Endothelial cell of umbilical vein (primary cell): ENCODE measurements at regions not wholly inside any gene's neighbourhood (a gene's known extent, or its start where the extent isn't known, plus 50 kb on each side); places are given as distances from the start of the nearest gene placed in this dataset.

ENCODE experiments used
- BruUV-seq: library from RNA; stranded (reverse); fragments of 400-500 nt; replicated peaks from 2 replicates; lab custom pipeline; 2021; lab: Mats Ljungman, UMichigan
- CTCF ChIA-PET: fragments of 300-600, 350-600 bp; sonication (Branson Sonifier 250); formaldehyde crosslinking; loops from one replicate; lab custom pipeline; 2021; ENCODE audit warnings: antibody characterized with exemption, inconsistent platforms; lab: Charles Lee
- POLR2A ChIA-PET: fragments of 300-600, 350-600 bp; sonication (Branson Sonifier 250); formaldehyde crosslinking; loops from one replicate; lab custom pipeline; 2021; ENCODE audit warnings: antibody characterized with exemption, inconsistent platforms; lab: Charles Lee
- DNase-seq: peaks from one replicate; pipeline ENCODE4 v3.0.0-alpha.2; 2011; ENCODE audit warnings: low read depth, low spot score
- FAIRE-seq: peaks from 2 replicates; lab custom pipeline; 2011; peaks lifted over from hg19 to GRCh38; lab: Jason Lieb, UNC
- H2AFZ ChIP-seq: 2 replicates; pipeline ENCODE4 v1.6.0; 2012; ENCODE audit warnings: low read depth, low read length, control low read depth, inconsistent platforms
- H3K27ac ChIP-seq: 2 replicates; pipeline ENCODE4 v1.5.1; 2011; ENCODE audit warnings: low read depth, mild to moderate bottlenecking, control low read depth, low read length, moderate library complexity; ENCODE audit not compliant: insufficient read depth
- H3K27me3 ChIP-seq, 2 experiments: 2 replicates each; pipeline versions ENCODE4 v1.6.0 to v1.6.1; 2011; ENCODE audit warnings: low read length in 2 of 2, mixed read lengths in 1 of 2; ENCODE audit not compliant: control insufficient read depth in 2 of 2, insufficient read depth in 2 of 2
- H3K36me3 ChIP-seq, 2 experiments: 2 replicates in 1 of 2; 3 replicates in 1 of 2; pipeline ENCODE4 v1.5.1; 2011; ENCODE audit warnings: low read length in 2 of 2, mild to moderate bottlenecking in 1 of 2, moderate library complexity in 1 of 2; ENCODE audit not compliant: control insufficient read depth in 2 of 2, insufficient read depth in 2 of 2; ENCODE audit errors: extremely low read depth in 1 of 2
- H3K4me1 ChIP-seq: 3 replicates; pipeline ENCODE4 v1.5.1; 2011; ENCODE audit warnings: mild to moderate bottlenecking, low read length; ENCODE audit not compliant: control insufficient read depth, insufficient read depth; ENCODE audit errors: extremely low read depth
- H3K4me2 ChIP-seq: 2 replicates; pipeline ENCODE4 v1.6.1; 2011; ENCODE audit warnings: low read length, control low read depth, mixed read lengths; ENCODE audit not compliant: insufficient read depth
- H3K4me3 ChIP-seq, 3 experiments: fragments of 200-600 bp in 1 of 3; sonication (generic), shearing (Covaris generic) in 1 of 3; replicated peaks in 1 of 3; 2 replicates each; pipeline ENCODE4 v1.5.1; 2011 to 2016; ENCODE audit warnings: control low read depth in 3 of 3, low read length in 3 of 3, mild to moderate bottlenecking in 2 of 3, inconsistent platforms in 1 of 3, low read depth in 1 of 3, moderate library complexity in 1 of 3; ENCODE audit not compliant: insufficient read depth in 1 of 3
- H3K79me2 ChIP-seq: 2 replicates; pipeline ENCODE4 v1.6.0; 2012; ENCODE audit warnings: low read length, inconsistent platforms; ENCODE audit not compliant: control insufficient read depth, insufficient read depth
- H3K9ac ChIP-seq: replicated peaks from 2 replicates; pipeline ENCODE3; 2011; ENCODE audit warnings: low read length, control low read depth; ENCODE audit not compliant: insufficient read depth; ENCODE audit errors: extremely low read depth
- H3K9me1 ChIP-seq: replicated peaks from 3 replicates; pipeline ENCODE4 v1.6.0; 2011; ENCODE audit warnings: mild to moderate bottlenecking, low read length; ENCODE audit not compliant: control insufficient read depth, insufficient read depth; ENCODE audit errors: extremely low read depth
- H3K9me3 ChIP-seq: replicated peaks from 2 replicates; pipeline ENCODE4 v1.5.1; 2012; ENCODE audit warnings: low read length, inconsistent platforms; ENCODE audit not compliant: control insufficient read depth, insufficient read depth
- H4K20me1 ChIP-seq: replicated peaks from 2 replicates; pipeline ENCODE3; 2011; ENCODE audit warnings: mild to moderate bottlenecking, low read length; ENCODE audit not compliant: control insufficient read depth, insufficient read depth; ENCODE audit errors: extremely low read depth
- EZH2 ChIP-seq: IDR thresholded peaks from 2 replicates; pipeline ENCODE4 v1.6.1; 2012; ENCODE audit warnings: borderline replicate concordance, low read depth, mild to moderate bottlenecking, moderate library complexity, low read length, inconsistent platforms; ENCODE audit not compliant: severe bottlenecking
- FOS ChIP-seq: IDR thresholded peaks from 2 replicates; pipeline ENCODE4 v1.6.1; 2011; ENCODE audit warnings: mild to moderate bottlenecking, low read length, moderate library complexity, borderline replicate concordance; ENCODE audit not compliant: insufficient read depth
- GATA2 ChIP-seq: IDR thresholded peaks from 2 replicates; pipeline ENCODE4 v1.7.0; 2011; ENCODE audit warnings: low read depth, mild to moderate bottlenecking, moderate library complexity, mixed read lengths, low read length; ENCODE audit not compliant: insufficient read length, insufficient read depth
- JUN ChIP-seq: IDR thresholded peaks from 2 replicates; pipeline ENCODE4 v1.6.1; 2011; ENCODE audit warnings: borderline replicate concordance, low read depth; ENCODE audit not compliant: insufficient read length, insufficient read depth
- MYC ChIP-seq: IDR thresholded peaks from one replicate; pipeline ENCODE4 v1.6.1; 2011; ENCODE audit warnings: mild to moderate bottlenecking, low read depth, low read length
- POLR2A ChIP-seq: IDR thresholded peaks from 2 replicates; pipeline ENCODE4 v1.6.1; 2012; ENCODE audit warnings: low read depth, mild to moderate bottlenecking, control low read depth, low read length
- POLR2AphosphoS5 ChIP-seq: IDR thresholded peaks from 2 replicates; pipeline ENCODE4 v1.6.1; 2012; ENCODE audit warnings: low read depth, mild to moderate bottlenecking, control low read depth, low read length, moderate library complexity; ENCODE audit not compliant: insufficient read depth
- dilution Hi-C: fragments of 300-500 bp; cut with MboI; formaldehyde crosslinking; loops from one replicate; pipeline ENCODE4 v1.15.0; 2019; ENCODE audit warnings: low sequenced_read_pairs; ENCODE audit not compliant: extremely low pct_ligation_motif_present
- intact Hi-C: fragments of 100-400 bp; cut with micrococcal nuclease; formaldehyde crosslinking; loops from one replicate; pipeline ENCODE4 v1.10.0; 2022
- TF ChIP-seq, protein P1 (sequence below): IDR thresholded peaks from 2 replicates; pipeline ENCODE4 v1.6.1; 2011; ENCODE audit not compliant: insufficient read depth, insufficient read length
- TF ChIP-seq, protein P2 (sequence below), 2 donors: IDR thresholded peaks; 1 replicate in 1 of 2; 2 replicates in 1 of 2; pipeline ENCODE4 v1.5.1; 2011; ENCODE audit warnings: low read length in 2 of 2, mild to moderate bottlenecking in 2 of 2, moderate library complexity in 2 of 2, control low read depth in 1 of 2, inconsistent platforms in 1 of 2, low read depth in 1 of 2; ENCODE audit not compliant: insufficient read depth in 1 of 2; ENCODE audit errors: extremely low read depth in 1 of 2

DNA sequence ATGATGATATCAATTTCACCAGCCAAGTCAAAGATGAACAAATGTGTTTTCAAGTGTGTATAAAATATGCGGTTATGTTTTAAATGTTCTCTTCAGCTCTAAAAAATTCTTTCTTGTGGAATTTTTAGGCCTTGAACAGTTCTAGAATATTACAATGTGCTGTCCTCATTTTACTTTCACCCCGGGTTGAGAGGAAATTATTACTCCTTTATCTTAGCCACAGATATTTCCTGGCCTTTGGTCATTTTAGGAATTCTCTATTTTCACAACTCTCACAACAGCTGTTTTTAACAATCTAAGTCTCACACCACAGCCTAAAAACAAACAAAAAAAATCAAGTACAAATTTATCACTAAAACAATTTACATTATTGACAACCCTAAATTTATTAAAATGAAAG, 112.2 kb upstream of the HGF start:
- peak; percentile 75 for DNase-seq
- CTCF ChIA-PET, result interaction anchor here (1.3 kb wide), 1 partner anchor 11 kb away, joined by 4 read pairs; no protein-coding TSS in a partner anchor

More for the DNA sequence above, 112.2 kb upstream of the HGF start:
- H4K20me1 ChIP-seq, result no peaks in the 10 kb centered on the region
- H2AFZ ChIP-seq, result no peak overlapping the region
- no peaks in the 10 kb centered on the region for H3K9me3 ChIP-seq
- no peaks in the 10 kb centered on the region for H3K36me3 ChIP-seq
- BruUV-seq, result no TSS peak
- no peaks in the 10 kb centered on the region for H3K79me2 ChIP-seq
- peaks cover 8% of the 10 kb centered on the region for H3K4me1 ChIP-seq
- no peaks in the 10 kb centered on the region for H3K9me1 ChIP-seq
- peaks cover 0 to 2% of the 10 kb centered on the region in 2 experiments for H3K27me3 ChIP-seq
- no peak overlapping the region for H3K4me2 ChIP-seq
- no peak overlapping the region for H3K9ac ChIP-seq
- no peak overlapping the region for H3K27ac ChIP-seq
- FAIRE-seq, result no peak
- intact Hi-C loops, result no loop called here
- dilution Hi-C loops, result no loop called here
- POLR2A ChIA-PET, result no interaction called here
- TF ChIP-seq MYC (no peak), GATA2 (no peak), POLR2A (no peak), POLR2AphosphoS5 (no peak), EZH2 (no peak), JUN (no peak), FOS (no peak)
- TF ChIP-seq, protein P1, sequence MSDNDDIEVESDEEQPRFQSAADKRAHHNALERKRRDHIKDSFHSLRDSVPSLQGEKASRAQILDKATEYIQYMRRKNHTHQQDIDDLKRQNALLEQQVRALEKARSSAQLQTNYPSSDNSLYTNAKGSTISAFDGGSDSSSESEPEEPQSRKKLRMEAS, result no peak
- TF ChIP-seq, protein P2, sequence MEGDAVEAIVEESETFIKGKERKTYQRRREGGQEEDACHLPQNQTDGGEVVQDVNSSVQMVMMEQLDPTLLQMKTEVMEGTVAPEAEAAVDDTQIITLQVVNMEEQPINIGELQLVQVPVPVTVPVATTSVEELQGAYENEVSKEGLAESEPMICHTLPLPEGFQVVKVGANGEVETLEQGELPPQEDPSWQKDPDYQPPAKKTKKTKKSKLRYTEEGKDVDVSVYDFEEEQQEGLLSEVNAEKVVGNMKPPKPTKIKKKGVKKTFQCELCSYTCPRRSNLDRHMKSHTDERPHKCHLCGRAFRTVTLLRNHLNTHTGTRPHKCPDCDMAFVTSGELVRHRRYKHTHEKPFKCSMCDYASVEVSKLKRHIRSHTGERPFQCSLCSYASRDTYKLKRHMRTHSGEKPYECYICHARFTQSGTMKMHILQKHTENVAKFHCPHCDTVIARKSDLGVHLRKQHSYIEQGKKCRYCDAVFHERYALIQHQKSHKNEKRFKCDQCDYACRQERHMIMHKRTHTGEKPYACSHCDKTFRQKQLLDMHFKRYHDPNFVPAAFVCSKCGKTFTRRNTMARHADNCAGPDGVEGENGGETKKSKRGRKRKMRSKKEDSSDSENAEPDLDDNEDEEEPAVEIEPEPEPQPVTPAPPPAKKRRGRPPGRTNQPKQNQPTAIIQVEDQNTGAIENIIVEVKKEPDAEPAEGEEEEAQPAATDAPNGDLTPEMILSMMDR (IDR thresholded peaks at IDR 0.05; ENCODE audit: extremely low read depth in 1 of 2, insufficient read depth in 1 of 2, low read depth in 1 of 2, low read length in 2 of 2), result no peak
- H3K4me3 ChIP-seq, result no peak overlapping the region
